HG03280 (cell line): ENCODE measurements at regions not wholly inside any gene's neighbourhood (a gene's known extent, or its start where the extent isn't known, plus 50 kb on each side); places are given as distances from the start of the nearest gene placed in this dataset.

Experiments used
- ATAC-seq: cut with Tn5 transposase; IDR thresholded peaks from one replicate; pipeline ENCODE4 v1.9.1; 2021; ENCODE audit warnings: mild to moderate bottlenecking, moderate library complexity; ENCODE audit not compliant: unreplicated experiment

DNA sequence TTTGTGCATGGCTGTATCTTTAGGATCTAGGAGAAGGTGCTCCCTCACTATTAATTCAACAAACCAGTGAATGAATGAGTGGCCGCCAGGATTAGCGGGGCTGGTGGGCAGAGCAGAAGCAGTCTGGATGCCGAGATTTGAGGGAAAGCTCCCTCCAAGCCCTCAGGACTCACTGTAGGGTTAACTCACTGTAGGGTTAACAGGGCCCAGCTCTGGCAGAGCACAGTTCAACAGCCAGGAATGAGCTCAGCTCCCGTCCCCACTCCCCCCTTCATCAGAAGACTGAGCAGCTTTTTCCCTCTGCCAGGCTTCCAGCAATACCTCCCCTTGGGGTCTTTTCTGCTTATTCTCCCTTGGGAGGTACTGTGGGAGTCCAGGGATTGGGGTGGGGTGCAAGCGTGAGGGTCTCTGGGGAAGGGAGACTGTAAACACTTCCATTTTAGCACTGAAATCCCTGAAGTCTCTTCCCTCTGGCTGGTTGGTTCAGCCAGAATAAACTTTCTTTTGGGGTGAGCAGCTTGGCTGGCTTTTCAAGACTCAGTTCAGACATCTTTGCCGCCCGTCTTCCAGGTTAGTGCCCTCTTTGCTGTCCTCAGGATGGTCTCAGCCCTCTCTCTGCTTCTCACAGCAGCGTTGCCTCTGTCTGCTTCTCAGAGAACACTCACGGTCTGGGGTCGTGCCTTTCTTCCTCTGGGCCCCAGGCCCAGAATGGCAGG lies 53.7 kb upstream of the WSB1 start:
- no peak for ATAC-seq

- no peak for ATAC-seq
These were observed 53.1 kb upstream of the WSB1 start for GRCh38 chr17:27240802-27241155.

DNA sequence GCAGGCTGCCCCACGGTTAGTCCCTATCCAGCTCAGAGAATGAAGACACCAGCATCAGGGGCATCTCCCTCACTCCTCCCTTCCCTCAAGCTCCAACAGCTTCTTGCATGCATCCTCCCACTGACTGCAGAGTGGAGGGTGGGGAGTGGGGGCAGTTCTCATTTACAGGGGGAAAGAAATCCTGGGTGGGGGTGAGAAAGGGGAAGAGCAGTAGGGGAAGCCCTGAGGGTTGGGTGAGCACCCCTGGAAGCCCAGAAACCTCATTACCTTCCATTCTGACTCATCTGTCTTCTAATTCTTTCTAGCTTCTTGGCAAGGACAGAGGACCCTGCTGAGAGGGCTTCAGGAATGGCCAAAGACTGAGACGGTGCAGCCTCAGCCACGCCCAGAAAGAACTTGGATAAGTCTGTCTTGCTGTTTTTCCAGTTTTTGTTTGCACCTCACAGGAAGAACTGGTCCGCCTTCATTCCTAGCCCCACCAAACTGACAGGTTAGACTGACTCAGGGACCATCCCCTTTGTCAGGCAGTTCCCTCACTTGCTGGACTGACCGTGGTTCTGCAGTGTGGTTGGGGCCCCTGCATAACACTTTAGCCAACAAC lies 52.5 kb upstream of the WSB1 start:
- no peak for ATAC-seq

GRCh38 chr17:27242951-27243350 lies 51.0 kb upstream of the WSB1 start:
- no peak for ATAC-seq

DNA sequence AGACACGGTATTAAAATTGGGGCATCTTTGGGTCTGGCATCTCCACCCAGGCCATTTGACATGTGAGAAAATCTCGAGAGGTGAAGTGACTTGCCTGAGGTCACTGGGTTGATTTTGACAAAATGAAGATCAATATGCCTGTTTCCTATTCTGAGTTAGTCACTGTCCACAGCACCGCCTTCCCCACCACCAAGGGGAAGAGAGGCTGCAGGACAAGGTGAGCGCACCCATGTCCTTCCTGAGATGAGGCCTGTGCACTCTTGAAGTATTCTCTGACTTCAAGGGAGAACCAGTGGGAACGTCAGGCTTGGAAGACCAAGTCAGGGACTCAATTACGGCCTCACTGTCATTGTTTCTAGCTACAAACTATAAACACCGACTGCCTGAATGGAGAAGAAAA lies 49.9 kb upstream of the WSB1 start:
- no peak for ATAC-seq
